HepG2 (cell line): ENCODE measurements at regions not wholly inside any gene's neighbourhood (a gene's known extent, or its start where the extent isn't known, plus 50 kb on each side); places are given as distances from the start of the nearest gene placed in this dataset.

Source experiments
- ATAC-seq: fragments of 200-7000 bp; cut with Tn5 transposase; 3 replicates; pipeline ENCODE4 v1.9.1; 2020; ENCODE audit warnings: mild to moderate bottlenecking, moderate library complexity
- BruUV-seq: library from RNA; stranded (reverse); fragments of 400-500 nt; replicated peaks from 2 replicates; lab custom pipeline; 2021; lab: Mats Ljungman, UMichigan
- CTCF ChIA-PET: fragments of 300-600 bp; formaldehyde crosslinking; extraction: SDS; loops from one replicate; lab custom pipeline; 2021; ENCODE audit warnings: low total read pairs, inconsistent platforms, low intra/inter-chr PET ratio; lab: Yijun Ruan, JAX
- POLR2A ChIA-PET: fragments of 350-600 bp; sonication (Branson Sonifier 250); formaldehyde crosslinking; loops from one replicate; lab custom pipeline; 2020; ENCODE audit warnings: antibody characterized with exemption, inconsistent platforms; lab: Yijun Ruan, JAX
- DNase-seq: peaks from one replicate; pipeline ENCODE4 v3.0.0-alpha.2; 2015; ENCODE audit warnings: low spot score
- FAIRE-seq: peaks from 3 replicates; lab custom pipeline; 2011; peaks lifted over from hg19 to GRCh38; lab: Jason Lieb, UNC
- H2AFZ ChIP-seq: one replicate; pipeline ENCODE4 v1.6.1; 2011; ENCODE audit warnings: low read length, inconsistent platforms
- H3K27ac ChIP-seq: fragments of 300-600 bp; 3 replicates; pipeline ENCODE4 v1.8.0; 2011; ENCODE audit warnings: mixed run types, mild to moderate bottlenecking, mixed read lengths, low read length, inconsistent platforms; ENCODE audit not compliant: insufficient read depth; ENCODE audit errors: extremely low read length
- H3K27me3 ChIP-seq, 2 experiments: fragments of 200-600 bp in 1 of 2; 2 replicates in 1 of 2; 3 replicates in 1 of 2; pipeline versions ENCODE4 v1.6.0 to v1.8.0; 2011; ENCODE audit warnings: low read length in 2 of 2, mild to moderate bottlenecking in 2 of 2, moderate library complexity in 2 of 2, inconsistent platforms in 1 of 2; ENCODE audit not compliant: insufficient read depth in 2 of 2, control insufficient read depth in 1 of 2
- H3K36me3 ChIP-seq, 2 experiments: fragments of 200-600 bp in 1 of 2; replicated peaks in 1 of 2; 2 replicates in 1 of 2; 3 replicates in 1 of 2; pipeline versions ENCODE4 v1.5.1 to v1.8.0; 2011; ENCODE audit warnings: low read length in 2 of 2, inconsistent platforms in 1 of 2; ENCODE audit not compliant: insufficient read depth in 2 of 2, control insufficient read depth in 1 of 2
- H3K4me1 ChIP-seq: 2 replicates; pipeline ENCODE4 v1.5.1; 2012; ENCODE audit warnings: low read length, inconsistent platforms; ENCODE audit not compliant: insufficient read depth
- H3K4me2 ChIP-seq: 2 replicates; pipeline ENCODE4 v1.6.0; 2011; ENCODE audit warnings: low read depth, low read length, inconsistent platforms
- H3K4me3 ChIP-seq, 3 experiments: fragments of 200-600 bp in 1 of 3; sonication (generic), shearing (Covaris generic) in 1 of 3; replicated peaks in 1 of 3; 2 replicates each; pipeline ENCODE4 v1.5.1; 2011 to 2016; ENCODE audit warnings: low read length in 3 of 3, inconsistent platforms in 2 of 3, low read depth in 2 of 3, mild to moderate bottlenecking in 2 of 3, control low read depth in 1 of 3, mixed read lengths in 1 of 3; ENCODE audit not compliant: insufficient read depth in 1 of 3
- H3K79me2 ChIP-seq: one replicate; pipeline ENCODE4 v1.6.1; 2011; ENCODE audit warnings: low read length, inconsistent platforms; ENCODE audit not compliant: insufficient read depth
- H3K9ac ChIP-seq: 2 replicates; pipeline ENCODE4 v1.6.0; 2011; ENCODE audit warnings: mild to moderate bottlenecking, low read depth, low read length, inconsistent platforms; ENCODE audit not compliant: insufficient read depth
- H3K9me3 ChIP-seq: 2 replicates; pipeline ENCODE4 v1.5.1; 2012; ENCODE audit warnings: mild to moderate bottlenecking, low read length
- H4K20me1 ChIP-seq: 2 replicates; pipeline ENCODE4 v1.6.0; 2011; ENCODE audit warnings: inconsistent platforms, mild to moderate bottlenecking, low read length, moderate library complexity; ENCODE audit not compliant: insufficient read depth
- MNT ChIP-seq: fragments of 450-650 bp; IDR thresholded peaks from 2 replicates; pipeline ENCODE4 v1.6.1; 2016
- ONECUT2 ChIP-seq: sonication (generic); formaldehyde crosslinking; IDR thresholded peaks from 2 replicates; pipeline ENCODE4 v1.4.0; 2020; ENCODE audit warnings: missing genetic modification reagents
- PHF21A ChIP-seq: sonication (generic); formaldehyde crosslinking; IDR thresholded peaks from 2 replicates; pipeline ENCODE4 v1.5.0; 2020; ENCODE audit warnings: mild to moderate bottlenecking, missing genetic modification reagents
- WGBS: methylation state at CpG from one replicate; pipeline ENCODE4 v1.1.6; 2017; ENCODE audit warnings: low lambda C conversion rate; 5-methylcytosine and 5-hydroxymethylcytosine counted together
- in situ Hi-C: cut with HindIII; loops from 2 replicates; pipeline ENCODE4 v1.10.0; 2017; ENCODE audit warnings: low pct_unique_long_range_greater_than_20kb; ENCODE audit not compliant: extremely low pct_ligation_motif_present
- intact Hi-C: fragments of 100-400 bp; cut with micrococcal nuclease; formaldehyde crosslinking; loops from one replicate; pipeline ENCODE4 v1.10.0; 2022; ENCODE audit not compliant: unreplicated experiment
- TF ChIP-seq, protein P1 (sequence below): sonication (generic); formaldehyde crosslinking; IDR thresholded peaks from 2 replicates; pipeline ENCODE4 v1.8.0; 2022; ENCODE audit warnings: mild to moderate bottlenecking, missing genetic modification reagents; ENCODE audit not compliant: insufficient replicate concordance

DNA sequence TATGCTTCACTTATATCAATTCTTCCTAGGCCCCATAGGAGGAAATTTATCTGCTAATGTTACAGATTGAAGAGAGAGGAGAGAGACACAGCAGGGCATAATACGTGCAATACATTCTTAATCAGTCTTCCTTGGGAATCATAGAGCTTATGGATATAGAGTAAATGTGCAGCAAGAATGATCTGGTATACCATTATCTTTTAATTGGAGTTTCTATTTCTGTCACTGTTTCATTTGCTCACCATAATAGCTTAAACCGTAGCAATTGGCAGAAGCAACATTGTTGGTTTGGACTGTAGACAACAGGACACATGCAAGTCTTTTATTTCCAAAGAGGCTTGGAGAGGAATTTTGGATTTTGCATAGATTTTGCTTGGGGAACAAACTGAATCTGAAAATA is 68.1 kb upstream of the PCSK2 start (continued):
- TF ChIP-seq ONECUT2: no peak
- TF ChIP-seq, protein P1, sequence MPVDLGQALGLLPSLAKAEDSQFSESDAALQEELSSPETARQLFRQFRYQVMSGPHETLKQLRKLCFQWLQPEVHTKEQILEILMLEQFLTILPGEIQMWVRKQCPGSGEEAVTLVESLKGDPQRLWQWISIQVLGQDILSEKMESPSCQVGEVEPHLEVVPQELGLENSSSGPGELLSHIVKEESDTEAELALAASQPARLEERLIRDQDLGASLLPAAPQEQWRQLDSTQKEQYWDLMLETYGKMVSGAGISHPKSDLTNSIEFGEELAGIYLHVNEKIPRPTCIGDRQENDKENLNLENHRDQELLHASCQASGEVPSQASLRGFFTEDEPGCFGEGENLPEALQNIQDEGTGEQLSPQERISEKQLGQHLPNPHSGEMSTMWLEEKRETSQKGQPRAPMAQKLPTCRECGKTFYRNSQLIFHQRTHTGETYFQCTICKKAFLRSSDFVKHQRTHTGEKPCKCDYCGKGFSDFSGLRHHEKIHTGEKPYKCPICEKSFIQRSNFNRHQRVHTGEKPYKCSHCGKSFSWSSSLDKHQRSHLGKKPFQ (CRISPR knock-in tag): no peak

DNA sequence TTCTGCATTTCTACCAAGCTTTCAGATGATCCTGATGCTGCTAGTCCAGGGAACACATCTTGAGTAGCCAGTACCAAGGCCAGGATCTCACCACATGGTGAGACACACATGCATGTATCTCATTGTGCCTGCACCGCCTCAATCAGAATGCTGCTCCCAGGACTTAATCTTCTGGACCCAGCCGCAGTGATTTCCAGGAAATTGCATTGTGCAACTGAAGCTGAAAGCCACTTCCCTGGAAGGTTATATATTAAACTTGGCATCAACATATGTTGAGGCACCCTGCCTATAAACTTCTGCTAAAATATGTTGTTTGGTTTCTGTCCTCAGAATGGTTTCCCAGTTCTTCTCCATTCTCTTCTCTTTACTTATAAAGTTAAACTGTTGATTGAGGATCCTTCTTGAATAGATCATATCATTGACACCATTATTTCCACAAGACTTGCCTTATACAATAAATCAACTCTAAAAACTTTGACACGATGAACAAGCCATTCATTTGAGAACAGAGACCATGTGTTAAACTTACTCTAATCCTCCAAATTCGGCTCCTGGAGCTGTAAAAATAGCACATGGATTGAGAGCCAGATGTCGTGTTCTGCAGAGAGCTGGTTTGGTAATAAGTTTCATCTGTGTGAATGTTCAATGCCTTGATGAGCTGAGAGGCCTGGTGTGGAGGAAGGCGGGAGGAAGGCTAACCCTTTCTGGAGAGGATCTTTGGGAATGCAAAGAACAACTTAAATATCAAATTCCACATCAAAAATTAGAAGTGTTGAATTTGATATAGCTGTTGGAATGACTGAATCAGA is 65.0 kb upstream of the PCSK2 start:
- Histone ChIP-seq H2AFZ (no peak overlapping the region), H3K36me3 (no peaks in the 10 kb centered on the region), H3K27ac (no peak overlapping the region), H3K27me3 (no peaks in the 10 kb centered on the region), H3K9me3 (no peaks in the 10 kb centered on the region), H3K4me3 (no peak overlapping the region), H3K79me2 (no peaks in the 10 kb centered on the region), H3K4me1 (no peaks in the 10 kb centered on the region), H3K4me2 (no peak overlapping the region), H4K20me1 (no peaks in the 10 kb centered on the region), H3K9ac (no peak overlapping the region)
- ATAC-seq (no peak), DNase-seq (no peak), FAIRE-seq (no peak)
- TF ChIP-seq MNT: peak; percentile 27; the same call in 1 of the 2 replicates
- no peak for TF ChIP-seq PHF21A (CRISPR knock-in tag)
- CTCF ChIA-PET: no interaction called here
- WGBS: 16% methylated on average over 6 of the region's 6 CpGs
- in situ Hi-C loops: no loop called here
- intact Hi-C loops: no loop called here
- no TSS peak for BruUV-seq
- POLR2A ChIA-PET: no interaction called here
